HG02885 (cell line): ENCODE measurements at regions not wholly inside any gene's neighbourhood (a gene's known extent, or its start where the extent isn't known, plus 50 kb on each side); places are given as distances from the start of the nearest gene placed in this dataset.
"Not testable (repeated sequence)": the region's sequence is repeated elsewhere in the genome, so short reads cannot be mapped to it uniquely, and the experiment has no call there.

Experiments
- ATAC-seq: cut with Tn5 transposase; IDR thresholded peaks from one replicate; pipeline ENCODE4 v1.9.1; 2021; ENCODE audit warnings: mild to moderate bottlenecking; ENCODE audit not compliant: unreplicated experiment, poor library complexity

GRCh38 chr4:19659101-19659500 is 592.6 kb upstream of the SLIT2 start:
- ATAC-seq, result no peak

GRCh38 chr4:19657856-19658255 is 593.8 kb upstream of the SLIT2 start:
- ATAC-seq, result no peak

- ATAC-seq, result no peak
These were observed 596.0 kb upstream of the SLIT2 start for GRCh38 chr4:19655666-19656065.

GRCh38 chr4:19650903-19651864 is 600.5 kb upstream of the SLIT2 start:
- no peak for ATAC-seq

- ATAC-seq, result no peak
These were observed 606.1 kb upstream of the SLIT2 start for GRCh38 chr4:19645589-19645988.

- no peak for ATAC-seq
These were observed 615.3 kb upstream of the SLIT2 start for GRCh38 chr4:19636451-19636850.

GRCh38 chr4:19631814-19632213 is 619.9 kb upstream of the SLIT2 start:
- ATAC-seq, result no peak

- ATAC-seq, result no peak
These were observed 627.8 kb upstream of the SLIT2 start for GRCh38 chr4:19623866-19624265.

- ATAC-seq, result no peak
These were observed 636.5 kb upstream of the SLIT2 start for GRCh38 chr4:19615086-19615689.

GRCh38 chr4:19614171-19614570 is 637.5 kb upstream of the SLIT2 start:
- ATAC-seq, result no peak

- no peak for ATAC-seq
These were observed 655.4 kb upstream of the SLIT2 start for GRCh38 chr4:19596342-19596741.

- no peak for ATAC-seq
These were observed 659.3 kb upstream of the SLIT2 start for GRCh38 chr4:19592391-19592790.

- no peak for ATAC-seq
These were observed 667.7 kb upstream of the SLIT2 start for GRCh38 chr4:19583827-19584569.

GRCh38 chr4:19580095-19580494 is 671.6 kb upstream of the SLIT2 start:
- ATAC-seq, result no peak

GRCh38 chr4:19579608-19580007 is 672.1 kb upstream of the SLIT2 start:
- ATAC-seq, result no peak

GRCh38 chr4:19577097-19577496 is 674.6 kb upstream of the SLIT2 start:
- ATAC-seq, result no peak

GRCh38 chr4:19575924-19576323 is 675.8 kb upstream of the SLIT2 start:
- ATAC-seq, result peak; percentile 52

GRCh38 chr4:19566041-19566440 is 685.7 kb upstream of the SLIT2 start:
- ATAC-seq, result no peak

GRCh38 chr4:19562456-19562855 is 689.2 kb upstream of the SLIT2 start:
- no peak for ATAC-seq

- no peak for ATAC-seq
These were observed 694.5 kb upstream of the SLIT2 start for GRCh38 chr4:19557161-19557560.

- ATAC-seq, result not testable (repeated sequence)
These were observed 695.4 kb upstream of the SLIT2 start for GRCh38 chr4:19556276-19556675.
